ENCODE measurements at regions not wholly inside any gene's neighbourhood (a gene's known extent, or its start where the extent isn't known, plus 50 kb on each side); places are given as distances from the start of the nearest gene placed in this dataset.

- TF ChIP-seq CTCF (IDR thresholded peaks at IDR 0.05; ENCODE audit: insufficient read depth, missing control alignments): no peak
- FAIRE-seq: no peak
- no peak for DNase-seq (ENCODE audit: insufficient read length, low spot score)
Measured at GRCh38 chr20:43389211-43389610, 68.5 kb upstream of the SRSF6 start.

DNA sequence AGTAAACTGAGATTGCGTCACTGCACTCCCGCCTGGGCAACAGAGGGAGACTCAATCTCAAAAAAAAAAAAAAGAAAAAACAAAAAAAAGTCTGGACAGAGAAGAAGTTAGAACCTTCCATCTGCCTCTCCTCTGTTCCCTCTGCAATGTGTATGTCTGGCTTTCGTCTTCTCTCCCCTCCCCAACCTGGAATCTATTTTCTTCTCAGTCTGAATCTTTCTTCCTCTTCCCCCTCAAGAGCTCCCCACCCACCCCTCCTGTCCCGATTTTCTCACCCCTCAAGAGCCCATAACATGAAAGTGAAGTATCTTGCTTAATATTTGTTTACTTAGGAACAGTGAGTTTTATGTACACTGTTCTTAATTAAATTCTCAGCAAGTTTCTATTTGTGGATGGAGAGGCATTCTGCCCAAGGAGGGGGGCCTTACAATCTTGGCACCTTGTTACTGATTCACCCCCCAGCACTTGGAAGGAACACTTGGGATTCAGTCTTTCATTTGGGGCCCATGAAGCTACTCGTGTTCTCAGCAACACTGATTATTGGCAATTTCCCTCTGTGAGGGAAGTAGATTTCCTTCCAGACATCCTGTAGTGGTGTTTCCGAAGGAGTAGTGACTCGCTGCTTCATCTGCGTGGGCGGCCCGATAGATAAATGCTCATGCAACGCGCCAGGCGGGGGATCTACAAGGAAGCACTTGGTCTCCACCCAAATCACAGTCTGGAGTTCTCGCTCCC, 69.3 kb upstream of the SRSF6 start:
- DNase-seq (ENCODE audit: insufficient read length, low spot score): no peak
- FAIRE-seq: no peak
- no peak for TF ChIP-seq CTCF (IDR thresholded peaks at IDR 0.05; ENCODE audit: insufficient read depth, missing control alignments)

- no peak for TF ChIP-seq CTCF (IDR thresholded peaks at IDR 0.05; ENCODE audit: insufficient read depth, missing control alignments)
- FAIRE-seq (no peak), DNase-seq (ENCODE audit: insufficient read length, low spot score) (no peak)
Measured at GRCh38 chr20:43387737-43388136, 70.0 kb upstream of the SRSF6 start.

GRCh38 chr20:43386878-43387277, 70.8 kb upstream of the SRSF6 start:
- DNase-seq (ENCODE audit: insufficient read length, low spot score) (no peak), FAIRE-seq (no peak)
- TF ChIP-seq CTCF (IDR thresholded peaks at IDR 0.05; ENCODE audit: insufficient read depth, missing control alignments): no peak

- FAIRE-seq: no peak
- DNase-seq (ENCODE audit: insufficient read length, low spot score): no peak
- TF ChIP-seq CTCF (IDR thresholded peaks at IDR 0.05; ENCODE audit: insufficient read depth, missing control alignments): no peak
Measured at GRCh38 chr20:43385914-43386313, 71.8 kb upstream of the SRSF6 start.

- no peak for DNase-seq (ENCODE audit: insufficient read length, low spot score)
- TF ChIP-seq CTCF (IDR thresholded peaks at IDR 0.05; ENCODE audit: insufficient read depth, missing control alignments): no peak
- no peak for FAIRE-seq
Measured at GRCh38 chr20:43384101-43384940, 73.4 kb upstream of the SRSF6 start.
